ENCODE measurements at regions not wholly inside any gene's neighbourhood (a gene's known extent, or its start where the extent isn't known, plus 50 kb on each side); places are given as distances from the start of the nearest gene placed in this dataset.

DNA sequence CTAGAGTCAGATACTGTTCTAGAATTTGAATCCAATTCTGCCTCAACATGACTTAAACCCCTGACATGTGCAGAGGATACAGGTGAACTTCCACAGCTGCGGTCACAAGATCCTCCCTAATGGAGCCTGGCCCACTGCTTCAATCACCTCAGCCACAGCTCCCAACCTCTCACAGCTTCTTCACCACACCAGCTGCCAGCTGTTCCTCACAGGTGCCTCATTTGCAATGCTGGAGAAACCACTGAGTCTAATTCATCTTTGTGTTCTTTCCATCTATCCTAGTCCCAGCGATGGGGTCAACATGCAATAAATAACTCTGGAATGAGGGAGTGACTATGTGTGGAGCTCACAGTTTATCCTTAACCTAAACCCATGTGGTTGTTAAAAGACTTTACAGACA, 72.0 kb upstream of the MAF start:
- H3K27me3 Mint-ChIP-seq (ENCODE audit: low read depth): no peaks in the 10 kb centered on the region
- H3K27ac Mint-ChIP-seq (ENCODE audit: unreplicated experiment): no peak overlapping the region
- peaks cover 11% of the 10 kb centered on the region for H3K9me3 Mint-ChIP-seq (ENCODE audit: low read depth)
- TF ChIP-seq CTCF (IDR thresholded peaks at IDR 0.05): no peak
- H3K4me1 Mint-ChIP-seq (ENCODE audit: low read depth): peaks cover 25% of the 10 kb centered on the region
- H3K36me3 Mint-ChIP-seq (ENCODE audit: low read depth): peaks cover 2% of the 10 kb centered on the region
- no peak for DNase-seq (ENCODE audit: low spot score)
- H3K4me3 Mint-ChIP-seq (ENCODE audit: unreplicated experiment): no peak overlapping the region

GRCh38 chr16:79668502-79668901, 68.0 kb upstream of the MAF start:
- no peak overlapping the region for H3K4me3 Mint-ChIP-seq (ENCODE audit: unreplicated experiment)
- H3K27me3 Mint-ChIP-seq (ENCODE audit: low read depth): no peaks in the 10 kb centered on the region
- no peak overlapping the region for H3K27ac Mint-ChIP-seq (ENCODE audit: unreplicated experiment)
- no peak for DNase-seq (ENCODE audit: low spot score)
- no peak for TF ChIP-seq CTCF (IDR thresholded peaks at IDR 0.05)
- H3K4me1 Mint-ChIP-seq (ENCODE audit: low read depth): peaks cover 24% of the 10 kb centered on the region
- H3K9me3 Mint-ChIP-seq (ENCODE audit: low read depth): peaks cover 13% of the 10 kb centered on the region
- peaks cover 2% of the 10 kb centered on the region for H3K36me3 Mint-ChIP-seq (ENCODE audit: low read depth)

GRCh38 chr16:79665970-79666369, 65.4 kb upstream of the MAF start:
- DNase-seq (ENCODE audit: low spot score): no peak
- peaks cover 13% of the 10 kb centered on the region for H3K4me1 Mint-ChIP-seq (ENCODE audit: low read depth)
- peaks cover 18% of the 10 kb centered on the region for H3K9me3 Mint-ChIP-seq (ENCODE audit: low read depth)
- H3K27me3 Mint-ChIP-seq (ENCODE audit: low read depth): no peaks in the 10 kb centered on the region
- TF ChIP-seq CTCF (IDR thresholded peaks at IDR 0.05): no peak
- H3K27ac Mint-ChIP-seq (ENCODE audit: unreplicated experiment): no peak overlapping the region
- peaks cover 2% of the 10 kb centered on the region for H3K36me3 Mint-ChIP-seq (ENCODE audit: low read depth)
- H3K4me3 Mint-ChIP-seq (ENCODE audit: unreplicated experiment): no peak overlapping the region

- no peak for TF ChIP-seq CTCF (IDR thresholded peaks at IDR 0.05)
- no peak for DNase-seq (ENCODE audit: low spot score)
- H3K4me3 Mint-ChIP-seq (ENCODE audit: unreplicated experiment): no peak overlapping the region
- H3K27me3 Mint-ChIP-seq (ENCODE audit: low read depth): no peaks in the 10 kb centered on the region
- peaks cover 13% of the 10 kb centered on the region for H3K4me1 Mint-ChIP-seq (ENCODE audit: low read depth)
- H3K9me3 Mint-ChIP-seq (ENCODE audit: low read depth): peaks cover 12% of the 10 kb centered on the region
- no peak overlapping the region for H3K27ac Mint-ChIP-seq (ENCODE audit: unreplicated experiment)
- H3K36me3 Mint-ChIP-seq (ENCODE audit: low read depth): peaks cover 2% of the 10 kb centered on the region
These were observed 63.9 kb upstream of the MAF start for GRCh38 chr16:79664407-79664806.

GRCh38 chr16:79662669-79663313, 62.3 kb upstream of the MAF start:
- Mint-ChIP-seq H3K4me3 (ENCODE audit: unreplicated experiment) (no peak overlapping the region), H3K27me3 (ENCODE audit: low read depth) (no peaks in the 10 kb centered on the region), H3K27ac (ENCODE audit: unreplicated experiment) (no peak overlapping the region), H3K36me3 (ENCODE audit: low read depth) (no peaks in the 10 kb centered on the region), H3K4me1 (ENCODE audit: low read depth) (peaks cover 27% of the 10 kb centered on the region), H3K9me3 (ENCODE audit: low read depth) (peaks cover 7% of the 10 kb centered on the region)
- no peak for TF ChIP-seq CTCF (IDR thresholded peaks at IDR 0.05)
- no peak for DNase-seq (ENCODE audit: low spot score)
